ENCODE measurements at regions not wholly inside any gene's neighbourhood (a gene's known extent, or its start where the extent isn't known, plus 50 kb on each side); places are given as distances from the start of the nearest gene placed in this dataset.

- no peaks in the 10 kb centered on the region for H3K4me1 ChIP-seq (ENCODE audit: insufficient read depth, low read length, poor library complexity, severe bottlenecking)
- H3K27ac ChIP-seq (ENCODE audit: low read depth, low read length, poor library complexity, severe bottlenecking), result no peak overlapping the region
- CTCF ChIA-PET (ENCODE audit: unreplicated experiment), result no interaction called here
- H3K79me2 ChIP-seq (ENCODE audit: insufficient read depth, low read depth, low read length), result no peaks in the 10 kb centered on the region
- H3K36me3 ChIP-seq (ENCODE audit: insufficient read depth, low read length), result no peaks in the 10 kb centered on the region
- POLR2A ChIA-PET, result interaction anchor here (0.5 kb wide), 1 partner anchor 124 kb away, joined by 4 read pairs; no protein-coding TSS in a partner anchor
- H4K20me1 ChIP-seq (ENCODE audit: insufficient read depth, low read length), result no peaks in the 10 kb centered on the region
- no peak overlapping the region for H2AFZ ChIP-seq (ENCODE audit: low read length)
- H3K4me3 ChIP-seq (ENCODE audit: low read depth, low read length, poor library complexity, severe bottlenecking), result no peak overlapping the region
- H3K9me3 ChIP-seq (ENCODE audit: low read length), result no peaks in the 10 kb centered on the region
- no peak for DNase-seq (ENCODE audit: low spot score)
- H3K9me2 ChIP-seq (ENCODE audit: insufficient read depth, low read length), result no peaks in the 10 kb centered on the region
- BruUV-seq (replicated peaks), result no TSS peak
- intact Hi-C loops (cut with micrococcal nuclease; ENCODE audit: unreplicated experiment), result no loop called here
- TF ChIP-seq CTCF (conservative IDR thresholded peaks at IDR 0.05; ENCODE audit: low read length) (no peak), EZH2phosphoT487 (IDR thresholded peaks at IDR 0.05; ENCODE audit: borderline replicate concordance, low read depth, low read length) (no peak)
- H3K4me2 ChIP-seq (ENCODE audit: low read length), result no peak overlapping the region
Measured at GRCh38 chr6:44631968-44632367, 244.5 kb downstream of the CDC5L start.

DNA sequence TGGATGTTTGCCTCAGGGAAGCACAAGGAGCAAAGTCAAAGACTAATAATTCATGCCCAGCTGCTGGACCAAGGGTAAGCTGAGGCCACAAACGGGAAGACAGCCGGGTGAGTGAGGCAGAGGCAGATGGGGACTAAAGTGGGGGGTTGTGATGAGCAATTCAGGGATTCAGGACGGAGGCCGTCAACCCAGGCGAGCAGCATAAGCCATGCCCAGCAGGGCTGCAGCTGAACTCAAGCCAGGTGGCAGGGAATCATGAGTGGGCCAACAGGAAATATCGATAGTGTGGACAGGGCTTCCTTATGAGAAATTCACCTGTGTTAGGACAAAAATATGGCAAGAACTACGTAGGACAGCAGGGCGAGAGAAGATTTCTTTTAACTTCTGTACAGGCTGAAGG, 246.8 kb downstream of the CDC5L start:
- ChIA-PET CTCF (ENCODE audit: unreplicated experiment) (no interaction called here), POLR2A (no interaction called here)
- no peak for DNase-seq (ENCODE audit: low spot score)
- intact Hi-C loops (cut with micrococcal nuclease; ENCODE audit: unreplicated experiment), result no loop called here
- no TSS peak for BruUV-seq (replicated peaks)
- no peak overlapping the region for H3K4me3 ChIP-seq (ENCODE audit: low read depth, low read length, poor library complexity, severe bottlenecking)
- H3K36me3 ChIP-seq (ENCODE audit: insufficient read depth, low read length), result no peaks in the 10 kb centered on the region
- no peaks in the 10 kb centered on the region for H3K4me1 ChIP-seq (ENCODE audit: insufficient read depth, low read length, poor library complexity, severe bottlenecking)
- no peaks in the 10 kb centered on the region for H3K79me2 ChIP-seq (ENCODE audit: insufficient read depth, low read depth, low read length)
- H3K27ac ChIP-seq (ENCODE audit: low read depth, low read length, poor library complexity, severe bottlenecking), result no peak overlapping the region
- H4K20me1 ChIP-seq (ENCODE audit: insufficient read depth, low read length), result no peaks in the 10 kb centered on the region
- H3K9me3 ChIP-seq (ENCODE audit: low read length), result no peaks in the 10 kb centered on the region
- no peak for TF ChIP-seq EZH2phosphoT487 (IDR thresholded peaks at IDR 0.05; ENCODE audit: borderline replicate concordance, low read depth, low read length)
- no peak for TF ChIP-seq CTCF (conservative IDR thresholded peaks at IDR 0.05; ENCODE audit: low read length)
- no peak overlapping the region for H3K4me2 ChIP-seq (ENCODE audit: low read length)
- H3K9me2 ChIP-seq (ENCODE audit: insufficient read depth, low read length), result no peaks in the 10 kb centered on the region
- H2AFZ ChIP-seq (ENCODE audit: low read length), result no peak overlapping the region

DNA sequence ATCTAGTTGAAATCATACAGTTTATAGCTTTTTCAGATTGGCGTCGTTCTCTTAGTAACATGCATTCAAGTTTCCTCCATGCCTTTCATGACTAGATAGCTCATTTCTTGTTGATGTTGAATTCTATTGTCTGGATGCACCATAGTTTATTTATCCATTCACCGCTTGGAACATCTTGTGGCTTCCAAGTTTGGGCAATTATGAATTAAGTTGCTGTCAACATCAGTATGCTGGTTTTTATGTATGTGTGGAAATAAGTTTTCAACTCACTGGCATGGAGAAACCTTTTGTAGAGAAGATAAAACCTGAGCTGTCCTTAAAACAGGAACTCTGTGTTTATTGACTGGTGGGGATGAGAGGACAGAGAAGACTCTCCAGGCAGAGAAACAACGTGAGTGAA, 248.0 kb downstream of the CDC5L start:
- Histone ChIP-seq H3K36me3 (ENCODE audit: insufficient read depth, low read length) (no peaks in the 10 kb centered on the region), H4K20me1 (ENCODE audit: insufficient read depth, low read length) (no peaks in the 10 kb centered on the region), H2AFZ (ENCODE audit: low read length) (no peak overlapping the region), H3K4me1 (ENCODE audit: insufficient read depth, low read length, poor library complexity, severe bottlenecking) (no peaks in the 10 kb centered on the region), H3K79me2 (ENCODE audit: insufficient read depth, low read depth, low read length) (no peaks in the 10 kb centered on the region), H3K4me2 (ENCODE audit: low read length) (no peak overlapping the region), H3K4me3 (ENCODE audit: low read depth, low read length, poor library complexity, severe bottlenecking) (no peak overlapping the region), H3K9me3 (ENCODE audit: low read length) (no peaks in the 10 kb centered on the region), H3K27ac (ENCODE audit: low read depth, low read length, poor library complexity, severe bottlenecking) (no peak overlapping the region), H3K9me2 (ENCODE audit: insufficient read depth, low read length) (no peaks in the 10 kb centered on the region)
- CTCF ChIA-PET (ENCODE audit: unreplicated experiment), result no interaction called here
- intact Hi-C loops (cut with micrococcal nuclease; ENCODE audit: unreplicated experiment), result no loop called here
- TF ChIP-seq CTCF (conservative IDR thresholded peaks at IDR 0.05; ENCODE audit: low read length), result no peak
- TF ChIP-seq EZH2phosphoT487 (IDR thresholded peaks at IDR 0.05; ENCODE audit: borderline replicate concordance, low read depth, low read length), result no peak
- no peak for DNase-seq (ENCODE audit: low spot score)
- POLR2A ChIA-PET, result interaction anchor here (0.6 kb wide), 1 partner anchor 18 kb away, joined by 4 read pairs; no protein-coding TSS in a partner anchor
- no TSS peak for BruUV-seq (replicated peaks)
